Upper lobe of left lung (tissue), 6 donors: ENCODE measurements at regions not wholly inside any gene's neighbourhood (a gene's known extent, or its start where the extent isn't known, plus 50 kb on each side); places are given as distances from the start of the nearest gene placed in this dataset.

Experiments
- ATAC-seq, 2 donors: fragments of 200-7000 bp; cut with Tn5 transposase; one replicate each; pipeline ENCODE4 v1.9.1; 2022; ENCODE audit warnings: mild to moderate bottlenecking in 2 of 2, moderate library complexity in 2 of 2; ENCODE audit not compliant: low FRiP score in 2 of 2
- DNase-seq, 2 donors: peaks; one replicate each; pipeline ENCODE4 v3.0.0-alpha.2; 2019 to 2020
- H3K27ac ChIP-seq, 4 donors: fragments of 200-600 bp; sonication (generic); one replicate each; pipeline ENCODE4 v1.5.1; 2016 to 2019
- H3K27me3 ChIP-seq, 4 donors: fragments of 200-600 bp; sonication (generic); one replicate each; pipeline ENCODE4 v1.5.1; 2017 to 2019
- H3K36me3 ChIP-seq, 4 donors: fragments of 200-600 bp; sonication (generic); one replicate each; pipeline ENCODE4 v1.5.1; 2016 to 2019
- H3K4me1 ChIP-seq, 4 donors: fragments of 200-600 bp; sonication (generic); one replicate each; pipeline ENCODE4 v1.5.1; 2018 to 2019
- H3K4me3 ChIP-seq, 4 donors: fragments of 200-600 bp; sonication (generic); one replicate each; pipeline ENCODE4 v1.5.1; 2017 to 2019; ENCODE audit warnings: mild to moderate bottlenecking in 2 of 4, moderate library complexity in 1 of 4
- H3K9me3 ChIP-seq, 4 donors: fragments of 200-600 bp; sonication (generic); one replicate each; pipeline ENCODE4 v1.5.1; 2018 to 2019
- CTCF ChIP-seq, 6 experiments: fragments of 450-650 bp in 4 of 6; fragments of 200-600 bp in 2 of 6; sonication (generic) in 2 of 6; IDR thresholded peaks; one replicate each; pipeline ENCODE4 v1.5.1; 2016 to 2019; ENCODE audit warnings: antibody characterized with exemption in 6 of 6
- EP300 ChIP-seq, 4 donors: sonication (generic); formaldehyde crosslinking; IDR thresholded peaks; one replicate each; pipeline ENCODE4 v1.5.1; 2017; ENCODE audit warnings: antibody characterized with exemption in 4 of 4, control low read depth in 2 of 4
- POLR2A ChIP-seq, 4 donors: fragments of 450-650 bp; IDR thresholded peaks; one replicate each; pipeline ENCODE4 v1.5.1; 2016 to 2017; ENCODE audit warnings: antibody characterized with exemption in 4 of 4, mild to moderate bottlenecking in 2 of 4
- POLR2AphosphoS5 ChIP-seq, 2 donors: sonication (generic); formaldehyde crosslinking; IDR thresholded peaks; one replicate each; pipeline ENCODE4 v1.5.1; 2017; ENCODE audit warnings: antibody characterized with exemption in 2 of 2
- WGBS, 2 donors: methylation state at CpG; one replicate each; pipeline ENCODE4 v1.1.5; 2017 to 2018; 5-methylcytosine and 5-hydroxymethylcytosine counted together
- donor health status: DM: no; HTN: no; CAD: no; lungs with moderate emphysema.
- donor health status: DM: no; HTN: yes; CAD: no; lungs with severe emphysema.

GRCh38 chr3:952906-953305 lies 139.9 kb upstream of the CNTN6 start:
- no peaks in the 10 kb centered on the region for H3K9me3 ChIP-seq
- H3K27me3 ChIP-seq = no peaks in the 10 kb centered on the region
- H3K36me3 ChIP-seq = no peaks in the 10 kb centered on the region
- H3K27ac ChIP-seq = no peak overlapping the region
- ATAC-seq = no peak
- TF ChIP-seq POLR2A (IDR thresholded peaks at IDR 0.05) (no peak), POLR2AphosphoS5 (IDR thresholded peaks at IDR 0.05) (no peak), CTCF (IDR thresholded peaks at IDR 0.05) (no peak), EP300 (IDR thresholded peaks at IDR 0.05) (no peak)
- no peak for DNase-seq
- 87 to 92% methylated on average over 1 of the region's 1 CpG for WGBS, 2 donors
- no peaks in the 10 kb centered on the region for H3K4me1 ChIP-seq
- no peak overlapping the region for H3K4me3 ChIP-seq

- no peaks in the 10 kb centered on the region for H3K4me1 ChIP-seq
- no peak for ATAC-seq
- TF ChIP-seq POLR2A (IDR thresholded peaks at IDR 0.05) (no peak), CTCF (IDR thresholded peaks at IDR 0.05) (no peak), POLR2AphosphoS5 (IDR thresholded peaks at IDR 0.05) (no peak)
- no peak overlapping the region for H3K4me3 ChIP-seq
- DNase-seq = no peak
- H3K27ac ChIP-seq = no peak overlapping the region
- 92% methylated on average over 2 of the region's 2 CpGs for WGBS, 2 donors
- no peaks in the 10 kb centered on the region for H3K27me3 ChIP-seq
- H3K9me3 ChIP-seq = peaks cover 0 to 7% (median 0%) of the 10 kb centered on the region in 4 donors
- H3K36me3 ChIP-seq = no peaks in the 10 kb centered on the region
These were observed 129.6 kb upstream of the CNTN6 start for GRCh38 chr3:963255-963654.

- Histone ChIP-seq H3K4me3 (no peak overlapping the region), H3K27me3 (no peaks in the 10 kb centered on the region), H3K27ac (no peak overlapping the region), H3K4me1 (no peaks in the 10 kb centered on the region), H3K36me3 (no peaks in the 10 kb centered on the region), H3K9me3 (peaks cover 0 to 7% (median 0%) of the 10 kb centered on the region in 4 donors)
- whole genome bisulfite sequencing, 2 donors = 78 to 92% methylated on average over 3 of the region's 3 CpGs
- no peak for ATAC-seq
- no peak for DNase-seq
- TF ChIP-seq EP300 (IDR thresholded peaks at IDR 0.05) (no peak), POLR2AphosphoS5 (IDR thresholded peaks at IDR 0.05) (no peak), POLR2A (IDR thresholded peaks at IDR 0.05) (no peak), CTCF (IDR thresholded peaks at IDR 0.05) (no peak)
These were observed 129.1 kb upstream of the CNTN6 start for GRCh38 chr3:963755-964154.

GRCh38 chr3:965826-966225 lies 127.0 kb upstream of the CNTN6 start:
- 59 to 60% methylated on average over 3 of the region's 3 CpGs for WGBS, 2 donors
- Histone ChIP-seq H3K27me3 (no peaks in the 10 kb centered on the region), H3K9me3 (peaks cover 0 to 3% (median 0%) of the 10 kb centered on the region in 4 donors), H3K36me3 (no peaks in the 10 kb centered on the region), H3K4me3 (no peak overlapping the region), H3K4me1 (no peaks in the 10 kb centered on the region), H3K27ac (no peak overlapping the region)
- TF ChIP-seq EP300 (IDR thresholded peaks at IDR 0.05) = no peak
- TF ChIP-seq POLR2AphosphoS5 (IDR thresholded peaks at IDR 0.05) = no peak
- TF ChIP-seq POLR2A (IDR thresholded peaks at IDR 0.05) = no peak
- TF ChIP-seq CTCF (IDR thresholded peaks at IDR 0.05) = no peak
- ATAC-seq (no peak), DNase-seq (no peak)

GRCh38 chr3:966341-966740 lies 126.5 kb upstream of the CNTN6 start:
- TF ChIP-seq POLR2A (IDR thresholded peaks at IDR 0.05) = no peak
- 75 to 76% methylated on average over 10 of the region's 10 CpGs for WGBS, 2 donors
- no peak for DNase-seq
- Histone ChIP-seq H3K27ac (no peak overlapping the region), H3K27me3 (no peaks in the 10 kb centered on the region), H3K4me1 (no peaks in the 10 kb centered on the region), H3K36me3 (no peaks in the 10 kb centered on the region), H3K4me3 (no peak overlapping the region), H3K9me3 (peaks cover 0 to 3% (median 0%) of the 10 kb centered on the region in 4 donors)
- ATAC-seq = no peak
